Ectodermal cell (in vitro differentiated cells): ENCODE measurements at regions not wholly inside any gene's neighbourhood (a gene's known extent, or its start where the extent isn't known, plus 50 kb on each side); places are given as distances from the start of the nearest gene placed in this dataset.

Source experiments
- H3K27ac ChIP-seq: 2 replicates; pipeline ENCODE4 v1.7.0; 2013; ENCODE audit warnings: mild to moderate bottlenecking, low read depth, low read length; ENCODE audit not compliant: insufficient read depth, poor library complexity, severe bottlenecking
- H3K27me3 ChIP-seq: 2 replicates; pipeline ENCODE4 v1.7.0; 2013; ENCODE audit warnings: mild to moderate bottlenecking, low read length; ENCODE audit not compliant: insufficient read depth, control insufficient read depth, poor library complexity, severe bottlenecking
- H3K36me3 ChIP-seq: one replicate; pipeline ENCODE4 v1.7.0; 2013; ENCODE audit warnings: low read length; ENCODE audit not compliant: control insufficient read depth, insufficient read depth
- H3K4me1 ChIP-seq: one replicate; pipeline ENCODE4 v1.7.0; 2013; ENCODE audit warnings: low read length; ENCODE audit not compliant: control insufficient read depth, insufficient read depth
- H3K4me3 ChIP-seq: 2 replicates; pipeline ENCODE4 v1.7.0; 2013; ENCODE audit warnings: low read depth, low read length, control low read depth; ENCODE audit not compliant: insufficient read depth
- H3K9me3 ChIP-seq: 2 replicates; pipeline ENCODE4 v1.7.0; 2013; ENCODE audit warnings: mild to moderate bottlenecking, low read length, moderate library complexity; ENCODE audit not compliant: control insufficient read depth
- WGBS, 2 experiments: methylation state at CpG; one replicate each; pipeline ENCODE4 v1.1.7; 2013; ENCODE audit warnings: missing lambda C conversion rate in 2 of 2; 5-methylcytosine and 5-hydroxymethylcytosine counted together

DNA sequence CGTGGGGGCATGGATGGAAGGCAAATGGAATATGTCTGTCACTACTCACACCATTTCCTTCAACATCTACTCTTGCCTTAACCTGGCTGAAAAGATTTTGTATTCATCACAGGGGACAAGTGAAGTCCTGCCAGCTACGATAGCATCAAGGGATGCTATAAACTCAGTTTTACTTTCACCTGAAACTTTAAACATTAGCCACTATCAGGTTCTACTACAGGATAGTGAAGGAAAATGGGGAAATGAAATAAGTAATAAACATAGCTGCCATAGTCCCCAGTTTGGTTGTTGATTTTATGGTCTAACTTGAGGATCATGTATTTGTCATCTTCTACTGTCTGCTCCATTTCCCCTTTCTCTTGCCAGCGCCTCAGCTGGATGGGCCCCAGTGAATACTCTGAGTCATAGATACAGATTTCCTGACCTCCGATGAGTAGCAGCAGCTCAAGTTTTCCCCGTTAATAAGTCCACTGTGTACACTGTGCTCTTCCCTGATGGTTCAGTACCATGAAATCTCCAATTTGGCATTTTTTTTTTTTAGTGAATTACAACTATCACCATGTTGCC is 338.2 kb upstream of the SLCO3A1 start:
- Histone ChIP-seq H3K4me3 (no peak overlapping the region), H3K27me3 (no peaks in the 10 kb centered on the region), H3K27ac (no peak overlapping the region), H3K36me3 (no peaks in the 10 kb centered on the region), H3K9me3 (no peaks in the 10 kb centered on the region), H3K4me1 (no peaks in the 10 kb centered on the region)
- 87 to 95% methylated on average over 5 of the region's 5 CpGs for WGBS, 2 experiments

DNA sequence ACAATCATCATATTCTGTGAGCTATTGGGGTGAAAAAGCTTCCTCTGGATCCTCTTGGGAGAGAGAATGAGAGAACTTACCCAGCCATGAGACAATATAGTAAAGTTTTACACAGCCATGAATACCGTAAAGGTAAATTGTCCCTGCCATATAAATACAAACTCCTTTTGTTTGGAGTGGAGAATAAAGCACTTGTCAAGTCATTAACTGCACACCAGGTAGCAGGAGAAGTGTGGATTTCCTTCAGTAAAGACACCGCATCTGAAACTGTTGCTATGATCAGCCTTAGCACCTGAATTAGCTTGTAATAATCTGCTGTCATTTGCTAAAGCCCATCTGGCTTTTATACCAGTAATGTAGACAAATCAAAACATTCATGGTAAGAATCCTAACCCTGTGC is 336.6 kb upstream of the SLCO3A1 start:
- Histone ChIP-seq H3K27ac (no peak overlapping the region), H3K36me3 (no peaks in the 10 kb centered on the region), H3K4me1 (no peaks in the 10 kb centered on the region), H3K9me3 (no peaks in the 10 kb centered on the region), H3K27me3 (no peaks in the 10 kb centered on the region), H3K4me3 (no peak overlapping the region)
- 77 to 87% methylated on average over 1 to 2 of the region's 2 CpGs for WGBS, 2 experiments

DNA sequence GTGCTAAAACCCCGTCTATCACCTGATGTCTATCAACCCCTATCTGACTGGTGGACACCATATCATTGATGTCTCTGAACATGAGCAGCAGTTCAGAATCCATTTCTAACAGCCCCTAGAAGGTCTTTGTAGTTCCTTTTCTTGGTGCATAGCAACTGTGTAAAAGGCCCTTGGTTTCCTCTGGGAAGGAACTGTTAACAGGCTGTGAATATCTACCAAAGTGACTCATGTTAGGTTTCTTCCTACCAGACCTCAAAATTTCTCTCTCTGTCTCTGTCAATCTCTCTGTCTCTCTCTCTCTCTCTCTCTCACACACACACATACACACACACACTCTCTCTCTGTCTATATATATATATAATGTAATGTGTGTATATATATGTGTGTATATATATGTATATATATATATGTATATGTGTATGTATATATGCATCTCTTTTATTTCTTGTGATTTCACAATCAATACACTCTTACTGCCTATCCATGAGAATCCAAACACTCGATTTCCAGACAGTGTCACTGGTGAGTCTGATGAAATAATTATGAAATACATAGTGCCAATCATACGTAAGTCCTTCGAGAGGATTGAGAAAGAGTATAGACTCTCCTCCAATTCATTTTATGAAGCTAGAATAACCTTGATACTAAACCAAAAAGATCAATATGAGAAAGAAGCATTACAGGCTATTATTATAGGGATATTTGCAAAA is 335.9 kb upstream of the SLCO3A1 start:
- WGBS, 2 experiments = 90% methylated on average over 1 to 2 of the region's 4 CpGs
- Histone ChIP-seq H3K4me3 (no peak overlapping the region), H3K4me1 (no peaks in the 10 kb centered on the region), H3K36me3 (no peaks in the 10 kb centered on the region), H3K27ac (no peak overlapping the region), H3K27me3 (no peaks in the 10 kb centered on the region), H3K9me3 (no peaks in the 10 kb centered on the region)

DNA sequence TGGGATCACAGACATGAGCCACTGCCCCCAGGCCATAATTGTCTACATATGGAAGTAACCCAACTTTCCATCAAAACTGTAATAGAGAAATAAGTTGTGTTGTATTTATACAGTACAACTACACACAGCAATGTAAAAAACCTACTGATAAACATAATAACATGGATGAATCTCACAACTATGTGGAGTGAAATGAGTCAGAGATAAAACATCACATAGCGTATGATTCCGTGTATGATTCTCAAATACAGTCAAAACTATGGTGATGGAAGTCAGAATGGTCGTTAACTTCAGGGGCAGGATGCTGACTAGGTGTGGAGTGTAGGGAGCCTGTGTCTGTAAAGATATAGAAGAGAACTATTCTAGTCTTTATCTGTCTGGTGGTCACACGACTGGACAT is 332.7 kb upstream of the SLCO3A1 start:
- WGBS, 2 experiments = 64 to 66% methylated on average over 3 of the region's 4 CpGs
- Histone ChIP-seq H3K36me3 (no peaks in the 10 kb centered on the region), H3K4me3 (no peak overlapping the region), H3K4me1 (no peaks in the 10 kb centered on the region), H3K27ac (no peak overlapping the region), H3K9me3 (peaks cover 3% of the 10 kb centered on the region), H3K27me3 (no peaks in the 10 kb centered on the region)

DNA sequence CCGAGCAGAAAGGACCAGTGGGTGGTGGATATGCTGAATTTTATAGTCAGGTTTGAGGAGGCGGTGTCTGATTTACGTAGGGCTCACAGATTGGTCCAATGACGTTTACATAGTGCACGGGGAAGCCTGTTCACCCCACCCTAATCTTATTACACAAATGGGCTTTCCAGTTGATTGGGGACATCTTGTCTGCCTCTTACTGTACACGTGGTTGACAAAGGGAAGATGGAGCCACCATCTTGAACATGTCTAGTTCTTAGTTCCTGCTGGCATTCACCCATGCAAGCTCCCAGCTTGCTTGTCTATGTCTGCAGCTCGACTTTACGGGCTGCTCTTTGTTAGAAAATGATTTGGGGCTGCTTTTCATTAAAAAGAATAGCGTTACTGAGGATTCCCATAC is 332.0 kb upstream of the SLCO3A1 start:
- Histone ChIP-seq H3K4me1 (no peaks in the 10 kb centered on the region), H3K36me3 (no peaks in the 10 kb centered on the region), H3K27me3 (no peaks in the 10 kb centered on the region), H3K4me3 (no peak overlapping the region), H3K27ac (no peak overlapping the region), H3K9me3 (peaks cover 3% of the 10 kb centered on the region)
- WGBS, 2 experiments = 92 to 94% methylated on average over 9 of the region's 9 CpGs

DNA sequence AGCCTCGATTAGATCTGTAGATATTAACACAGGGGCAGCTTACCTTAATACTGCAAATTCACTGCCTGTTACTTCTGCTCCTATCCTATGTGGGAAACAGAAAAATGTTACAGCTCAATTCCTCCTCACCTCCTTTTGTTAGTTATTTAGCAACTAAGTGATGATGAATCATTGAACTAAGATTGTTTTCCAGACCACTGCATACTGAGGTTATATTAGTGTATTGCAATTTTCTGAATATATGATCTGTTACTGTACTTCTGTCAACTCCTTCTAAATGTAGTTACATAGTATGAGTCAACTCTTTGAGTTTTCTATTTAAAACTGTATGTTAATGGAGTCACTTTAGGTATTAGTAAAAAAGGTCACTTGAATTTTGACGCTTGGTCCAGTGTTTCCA is 331.5 kb upstream of the SLCO3A1 start:
- no peaks in the 10 kb centered on the region for H3K36me3 ChIP-seq
- no peak overlapping the region for H3K27ac ChIP-seq
- peaks cover 3% of the 10 kb centered on the region for H3K9me3 ChIP-seq
- no peaks in the 10 kb centered on the region for H3K27me3 ChIP-seq
- H3K4me3 ChIP-seq = no peak overlapping the region
- 90 to 94% methylated on average over 2 of the region's 2 CpGs for WGBS, 2 experiments
- no peaks in the 10 kb centered on the region for H3K4me1 ChIP-seq

DNA sequence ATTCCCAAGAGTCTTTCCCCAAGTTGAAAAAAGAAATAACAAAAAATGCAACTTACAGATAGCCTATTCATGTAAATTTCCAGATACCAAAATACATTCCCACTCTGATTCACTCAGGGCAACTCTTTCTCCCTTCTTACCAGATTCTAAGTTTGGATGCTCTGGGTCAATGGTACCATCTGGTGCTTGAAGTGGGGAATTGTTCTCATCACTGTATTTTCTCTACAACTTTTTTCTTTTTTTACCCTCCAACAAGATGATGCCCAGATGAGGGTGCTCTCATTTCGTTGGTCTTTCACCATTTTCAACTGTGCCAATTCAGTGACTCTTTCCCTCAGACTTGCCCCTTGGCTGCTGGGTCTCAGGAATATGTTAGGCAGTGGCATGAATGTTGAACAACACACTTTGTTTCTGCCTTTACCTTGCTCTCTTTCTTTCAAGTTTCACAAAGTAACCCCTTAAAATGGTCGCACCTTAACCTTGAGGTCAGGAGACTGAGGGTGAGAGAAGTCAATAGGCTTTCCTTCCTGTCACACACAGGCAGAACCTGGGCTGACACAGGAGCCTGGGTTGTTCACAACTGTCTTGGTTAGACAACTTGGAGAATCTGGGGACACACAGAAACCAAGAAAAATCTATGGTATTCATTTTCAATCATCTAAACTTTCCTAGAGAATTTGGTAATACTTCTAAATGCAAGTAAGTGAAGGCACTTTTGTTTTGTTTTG is 330.7 kb upstream of the SLCO3A1 start:
- H3K4me3 ChIP-seq = no peak overlapping the region
- WGBS, 2 experiments = 84 to 86% methylated on average over 2 of the region's 2 CpGs

DNA sequence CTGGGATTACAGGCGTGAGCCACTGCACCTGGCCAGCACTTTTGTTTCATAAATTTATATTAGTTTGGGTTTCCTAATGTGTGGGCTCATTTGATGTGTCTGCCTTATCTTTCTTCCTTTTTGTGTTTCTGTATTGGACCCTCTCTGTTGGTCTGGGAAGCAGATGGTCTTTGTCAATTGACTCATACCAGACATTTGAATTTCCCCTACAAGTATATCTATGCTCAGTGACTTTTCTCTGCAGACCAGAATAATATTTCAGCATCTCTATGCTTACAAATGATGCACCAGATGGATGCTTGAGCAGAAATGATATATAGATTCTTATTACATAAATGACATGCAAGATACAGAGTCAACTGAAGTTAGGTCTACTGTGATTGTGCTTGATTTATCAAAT is 329.9 kb upstream of the SLCO3A1 start:
- Histone ChIP-seq H3K9me3 (peaks cover 3% of the 10 kb centered on the region), H3K4me1 (no peaks in the 10 kb centered on the region), H3K27ac (no peak overlapping the region), H3K36me3 (no peaks in the 10 kb centered on the region), H3K27me3 (no peaks in the 10 kb centered on the region), H3K4me3 (no peak overlapping the region)
- 96 to 100% methylated on average over 1 of the region's 1 CpG for WGBS, 2 experiments

More for the DNA sequence above, 330.7 kb upstream of the SLCO3A1 start:
- Histone ChIP-seq H3K27ac (no peak overlapping the region), H3K36me3 (no peaks in the 10 kb centered on the region), H3K27me3 (no peaks in the 10 kb centered on the region), H3K4me1 (no peaks in the 10 kb centered on the region), H3K9me3 (peaks cover 3% of the 10 kb centered on the region)

DNA sequence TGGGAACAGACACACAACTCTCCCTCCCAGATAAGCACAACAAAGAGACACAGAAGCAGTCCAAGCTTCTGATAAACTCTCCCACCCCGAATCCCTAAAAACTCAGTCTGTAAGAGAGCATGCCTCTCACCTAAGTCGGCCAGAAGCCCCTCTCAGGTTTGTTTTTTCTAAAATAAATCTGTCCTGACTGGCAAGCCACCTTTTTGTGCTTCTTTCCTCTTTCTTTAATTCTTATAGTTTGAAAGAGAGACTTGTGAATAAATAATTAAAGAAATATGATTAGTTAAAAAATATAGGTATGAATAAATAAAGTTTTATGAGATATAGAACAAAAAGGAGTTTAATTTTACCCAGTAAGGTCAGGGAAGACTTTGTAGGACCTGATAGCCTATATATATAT is 329.0 kb upstream of the SLCO3A1 start:
- no peak overlapping the region for H3K4me3 ChIP-seq
- H3K4me1 ChIP-seq = no peaks in the 10 kb centered on the region
- 94 to 97% methylated on average over 2 of the region's 2 CpGs for WGBS, 2 experiments
- peaks cover 3% of the 10 kb centered on the region for H3K9me3 ChIP-seq
- no peaks in the 10 kb centered on the region for H3K27me3 ChIP-seq
- no peak overlapping the region for H3K27ac ChIP-seq
- no peaks in the 10 kb centered on the region for H3K36me3 ChIP-seq

DNA sequence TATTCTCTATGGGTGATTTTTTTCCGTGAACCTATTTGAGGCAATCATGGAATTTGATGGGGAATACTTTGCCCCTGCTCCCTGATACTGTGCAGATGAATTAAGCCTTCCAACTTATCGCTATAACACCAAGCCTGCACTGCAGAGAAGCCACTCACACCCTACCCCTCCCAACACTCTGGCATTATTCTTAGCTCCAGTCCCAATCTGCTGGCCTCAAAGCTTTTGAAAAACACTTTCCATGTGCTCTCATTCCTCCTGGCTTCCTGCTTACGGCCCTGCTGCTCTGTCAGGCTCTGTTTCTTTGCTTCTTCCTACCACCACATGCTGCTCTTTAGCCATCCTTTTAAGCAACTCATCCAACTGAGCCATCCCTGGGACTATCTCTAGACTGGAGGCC is 327.8 kb upstream of the SLCO3A1 start:
- Histone ChIP-seq H3K36me3 (no peaks in the 10 kb centered on the region), H3K27ac (no peak overlapping the region), H3K27me3 (no peaks in the 10 kb centered on the region), H3K4me3 (no peak overlapping the region), H3K9me3 (peaks cover 3% of the 10 kb centered on the region), H3K4me1 (no peaks in the 10 kb centered on the region)
- whole genome bisulfite sequencing, 2 experiments = 86% methylated on average over 3 of the region's 3 CpGs
